ENCODE measurements at regions not wholly inside any gene's neighbourhood (a gene's known extent, or its start where the extent isn't known, plus 50 kb on each side); places are given as distances from the start of the nearest gene placed in this dataset.
A peak's percentile ranks its signal among the peaks of the same experiment; 100 is the strongest.
"Not testable (repeated sequence)": the region's sequence is repeated elsewhere in the genome, so short reads cannot be mapped to it uniquely, and the experiment has no call there.

DNA sequence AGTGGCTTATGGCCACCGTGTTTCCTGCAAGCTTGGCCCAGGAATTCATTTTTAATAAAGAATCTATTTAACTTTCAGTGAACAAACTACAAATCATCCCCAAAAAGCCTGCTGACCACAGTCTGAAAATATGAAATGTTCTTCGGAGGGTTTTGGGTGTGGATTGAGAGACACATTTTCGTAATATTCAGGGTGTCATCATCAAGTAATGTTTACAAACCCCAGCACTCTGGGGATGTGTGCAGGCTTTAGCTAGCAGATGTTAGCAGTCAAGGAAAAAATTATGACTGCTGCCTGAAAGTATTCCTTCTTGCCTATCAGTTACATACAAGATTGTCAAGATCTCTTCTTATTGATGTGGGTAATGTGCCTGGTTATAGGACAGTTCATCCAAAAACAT lies 143.9 kb upstream of the FN1 start:
- peak; percentile 93 for DNase-seq

DNA sequence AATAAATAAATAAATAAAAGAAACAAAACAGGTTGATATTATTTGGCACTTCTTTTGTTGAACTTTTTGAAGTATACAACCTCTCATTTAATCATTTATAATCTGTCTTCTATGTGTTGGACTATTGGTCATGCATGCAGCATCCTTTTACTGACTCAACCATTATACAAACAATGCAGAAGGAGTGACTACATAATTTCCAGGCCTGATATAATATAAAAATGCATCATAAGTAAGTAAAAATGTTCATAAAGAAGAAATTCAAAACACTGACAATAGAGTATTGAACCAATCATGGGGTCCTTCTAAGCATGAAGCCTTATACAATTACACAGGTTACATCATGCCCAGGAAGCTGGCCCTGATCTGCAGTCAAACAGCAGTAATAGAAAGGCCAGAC lies 141.5 kb upstream of the FN1 start:
- peak; percentile 70 for DNase-seq

DNA sequence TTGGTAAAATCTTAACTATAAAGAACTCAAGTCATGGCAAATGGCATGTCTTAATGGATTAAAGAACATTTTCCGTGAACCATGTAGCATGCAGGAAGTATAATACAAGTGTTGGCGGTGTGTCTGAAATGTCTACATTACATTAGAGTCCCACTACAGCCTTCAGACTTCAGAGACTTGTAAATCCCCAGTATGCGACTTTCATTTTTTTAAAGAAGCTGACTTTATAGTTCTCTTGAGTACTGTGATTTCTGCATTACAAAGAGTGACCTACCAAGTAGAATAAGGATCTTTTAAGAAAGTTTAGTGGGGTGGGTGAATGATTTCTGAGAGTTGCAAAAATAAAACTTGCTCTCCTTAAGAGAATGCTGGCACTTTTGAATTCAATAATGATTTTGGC lies 140.7 kb upstream of the FN1 start:
- no peak for DNase-seq

DNA sequence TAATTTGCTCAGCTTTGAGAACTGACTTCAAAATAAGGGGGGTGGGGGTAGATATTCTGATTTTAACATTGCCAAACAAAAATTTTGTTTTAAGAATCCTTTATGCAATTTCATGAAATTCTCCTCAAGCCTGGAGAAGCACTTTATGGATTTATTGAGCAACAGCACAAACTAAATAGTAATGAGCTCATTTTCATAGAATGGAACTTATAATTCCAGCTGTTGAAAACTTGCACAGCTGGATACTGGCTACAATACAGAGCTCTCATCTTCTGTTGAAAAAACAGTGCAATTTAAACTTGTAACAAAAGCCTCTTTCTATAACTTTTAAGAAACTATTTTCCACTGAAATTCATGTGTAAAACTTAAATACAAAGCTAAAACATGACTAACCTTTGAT lies 137.6 kb upstream of the FN1 start:
- no peak for DNase-seq

DNA sequence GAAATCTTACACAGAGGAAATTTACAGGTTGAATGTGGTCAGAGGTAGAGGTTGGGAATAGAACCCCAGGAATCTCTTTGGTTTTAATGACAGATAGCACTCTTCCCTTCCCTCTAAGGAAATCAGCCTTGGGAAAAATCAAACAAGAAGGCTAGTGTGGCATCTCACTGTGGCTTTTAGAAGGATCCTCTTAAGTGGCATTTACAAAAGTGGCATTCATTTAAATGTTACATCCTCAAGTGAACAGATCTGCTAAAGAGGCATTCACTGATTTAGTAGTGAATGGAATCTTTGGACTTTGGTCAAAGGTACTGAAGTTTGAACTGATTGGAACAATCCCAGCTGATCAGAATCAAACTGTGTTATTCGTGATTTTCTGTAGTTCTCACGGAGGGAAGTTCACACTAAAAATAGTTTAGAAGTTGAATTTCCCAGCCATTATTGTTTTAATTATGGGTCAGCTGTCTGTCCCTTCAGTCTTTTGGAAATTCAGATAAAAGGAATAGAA lies 136.5 kb upstream of the FN1 start:
- DNase-seq, result no peak

DNA sequence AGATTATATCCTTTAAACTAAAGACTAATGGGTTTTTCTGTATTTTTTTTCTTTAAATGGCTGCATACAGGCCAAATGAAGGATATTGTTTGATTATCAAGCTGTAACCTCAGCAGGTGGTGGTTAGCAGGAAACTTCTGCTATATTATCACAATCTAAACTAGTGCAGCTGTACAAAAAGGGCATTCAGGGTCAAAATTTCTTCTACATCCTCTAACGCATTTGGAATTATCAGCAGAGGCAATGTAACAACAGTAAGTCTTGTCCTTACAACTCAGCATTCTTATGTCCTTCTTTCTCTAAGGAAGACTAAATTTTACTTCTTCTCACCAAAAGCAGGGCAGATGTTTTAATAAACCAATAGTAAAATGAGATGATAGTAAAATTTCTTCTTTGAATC lies 135.8 kb upstream of the FN1 start:
- no peak for DNase-seq

DNA sequence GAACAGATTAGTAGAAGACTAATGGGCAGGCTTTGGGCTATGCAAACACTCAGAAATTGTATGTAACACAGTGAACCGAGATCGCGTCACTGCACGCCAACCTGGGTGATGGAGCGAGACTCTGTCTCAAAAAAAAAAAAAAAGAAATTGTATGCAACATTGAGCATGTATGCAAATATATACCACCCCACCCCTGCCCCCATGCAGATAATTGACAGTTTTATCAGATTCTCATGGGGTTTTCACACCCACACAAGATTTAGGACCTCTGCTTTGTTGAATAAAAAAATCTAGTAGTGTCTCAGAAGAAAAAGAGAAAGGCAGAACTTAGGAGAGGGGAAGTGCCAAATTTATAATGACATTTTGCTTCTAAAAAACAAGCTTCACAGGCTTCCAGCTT lies 131.6 kb upstream of the FN1 start:
- no peak for DNase-seq

DNA sequence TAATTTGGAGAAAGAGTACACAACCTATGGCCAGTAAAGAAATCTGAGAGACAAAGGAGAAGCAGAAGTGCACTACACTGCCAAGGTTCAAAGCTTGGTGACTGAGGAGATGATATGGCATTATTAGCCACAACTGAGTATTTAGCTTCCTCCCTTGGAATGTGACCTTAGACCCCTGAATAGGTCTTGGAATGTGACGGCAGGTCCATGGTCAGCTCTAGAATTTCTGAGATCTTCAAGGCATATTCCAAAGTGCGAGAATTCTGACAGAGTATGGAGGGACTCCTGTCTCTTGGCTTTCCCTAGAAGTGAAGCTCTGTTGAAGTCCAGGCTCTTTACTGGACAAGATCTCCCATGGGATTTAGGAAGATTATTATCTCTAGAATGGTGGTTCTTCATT lies 130.0 kb upstream of the FN1 start:
- DNase-seq, result no peak

DNA sequence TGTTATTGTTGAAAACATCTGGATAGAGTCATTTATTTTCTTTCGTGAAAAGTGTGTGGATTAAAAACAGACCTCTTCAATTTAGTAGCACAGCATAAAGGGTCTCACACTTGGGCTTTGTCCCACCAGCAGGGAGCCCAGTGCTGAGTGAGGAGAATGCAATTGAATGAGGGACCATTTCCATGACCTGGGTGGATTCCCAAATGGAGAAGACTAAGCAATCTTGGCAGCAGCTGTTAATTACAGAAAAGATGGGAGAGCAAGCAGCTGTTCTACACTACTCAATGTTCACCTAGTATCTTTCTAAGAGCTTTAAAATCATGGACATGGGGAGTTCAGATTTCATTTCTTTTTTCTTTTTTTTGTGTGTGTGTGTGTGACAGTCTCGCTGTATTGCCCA lies 121.8 kb upstream of the FN1 start:
- DNase-seq, result no peak

DNA sequence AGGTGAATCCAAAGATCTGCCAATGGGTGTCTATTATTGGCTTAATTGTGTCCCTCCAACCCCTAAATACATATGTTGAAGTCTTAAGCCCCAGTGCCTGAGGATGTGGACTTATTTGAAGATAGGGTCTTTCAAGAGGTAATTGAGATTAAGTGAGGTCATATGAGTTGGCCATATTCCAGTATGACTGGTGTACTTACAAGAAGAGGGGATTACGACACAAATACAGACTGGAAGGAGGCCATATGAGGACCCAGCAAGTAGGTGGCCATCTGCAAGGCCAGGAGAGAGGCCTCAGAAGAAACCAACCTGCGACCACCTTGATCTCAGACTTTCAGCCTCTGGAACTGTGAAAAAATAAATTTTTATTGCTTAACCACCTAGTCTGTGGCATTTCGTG lies 121.1 kb upstream of the FN1 start:
- peak; percentile 56 for DNase-seq

DNA sequence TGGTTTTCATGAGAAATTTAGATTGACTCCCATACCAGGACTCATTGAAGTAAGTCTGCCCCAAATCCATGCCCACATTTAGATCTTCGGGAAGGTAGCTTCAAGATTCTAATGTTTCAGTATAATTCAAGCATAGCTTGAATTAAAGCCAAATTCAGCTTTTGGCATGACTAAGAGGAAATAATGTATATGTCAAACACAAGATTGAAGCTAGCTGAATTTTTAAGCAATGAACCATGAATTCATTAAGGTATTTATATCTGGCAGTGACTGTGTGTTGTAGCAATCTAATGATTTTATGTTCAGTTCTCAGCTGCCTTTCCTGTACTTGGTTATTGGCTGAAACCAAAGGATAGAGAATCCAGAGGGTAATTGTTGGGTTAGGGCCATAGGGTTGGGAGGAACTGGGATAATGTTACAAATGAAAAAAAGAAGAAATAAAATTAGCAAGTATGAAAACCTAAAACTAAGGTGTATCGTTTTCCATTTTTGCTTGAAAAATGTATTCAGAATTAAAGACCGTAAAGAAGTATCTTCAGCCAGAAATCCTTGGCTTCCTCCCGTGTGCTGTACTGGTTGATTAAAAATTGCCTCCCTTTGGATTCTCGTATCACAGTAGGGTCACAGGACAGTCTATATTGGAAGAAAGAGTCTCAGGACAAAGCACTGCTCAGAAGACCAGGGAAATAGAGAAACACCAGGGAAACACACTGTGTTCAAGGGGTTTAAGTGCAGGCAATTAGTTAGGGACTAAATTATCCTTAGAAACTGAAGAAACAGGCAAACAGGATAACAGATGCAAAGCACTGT lies 119.0 kb upstream of the FN1 start:
- peak; percentile 91 for DNase-seq

DNA sequence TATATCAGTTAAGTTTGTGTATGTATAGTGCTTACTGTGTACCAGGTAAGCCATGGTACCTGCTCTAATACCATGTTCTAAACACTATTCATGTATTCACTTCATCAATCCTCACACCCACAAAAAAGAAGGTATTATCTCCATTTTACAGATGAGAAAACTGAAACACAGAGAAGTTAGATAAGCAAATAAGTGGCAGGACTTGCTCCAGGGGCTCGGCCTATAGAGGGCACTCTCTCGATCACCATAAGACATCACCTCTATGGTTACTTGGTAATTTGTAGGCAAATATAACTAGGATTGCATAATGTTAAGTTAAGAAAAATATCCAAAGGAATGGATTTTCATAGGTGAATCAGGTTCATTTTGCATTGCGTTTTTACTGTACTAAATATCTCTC lies 118.1 kb upstream of the FN1 start:
- DNase-seq, result peak; percentile 19

DNA sequence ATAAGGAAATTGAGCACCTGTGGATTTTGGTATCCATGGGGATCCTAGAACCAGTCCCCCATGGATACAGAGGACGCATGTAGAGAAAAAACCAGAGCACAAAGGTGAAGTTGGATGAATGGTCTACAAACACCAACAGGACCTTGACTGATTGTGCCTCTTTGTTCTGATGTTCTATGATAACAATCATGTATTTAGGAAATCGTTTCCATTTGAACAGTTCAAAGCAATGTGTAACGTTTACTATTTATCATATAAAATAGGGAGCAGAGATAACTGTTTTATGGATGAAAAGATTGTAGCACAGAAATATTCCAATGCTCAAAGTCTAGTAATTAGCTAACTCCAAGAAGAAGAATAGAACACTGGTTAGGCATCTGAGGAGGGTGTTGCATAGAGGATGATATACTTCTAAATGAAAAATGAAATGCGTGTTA lies 116.3 kb upstream of the FN1 start:
- DNase-seq, result no peak

DNA sequence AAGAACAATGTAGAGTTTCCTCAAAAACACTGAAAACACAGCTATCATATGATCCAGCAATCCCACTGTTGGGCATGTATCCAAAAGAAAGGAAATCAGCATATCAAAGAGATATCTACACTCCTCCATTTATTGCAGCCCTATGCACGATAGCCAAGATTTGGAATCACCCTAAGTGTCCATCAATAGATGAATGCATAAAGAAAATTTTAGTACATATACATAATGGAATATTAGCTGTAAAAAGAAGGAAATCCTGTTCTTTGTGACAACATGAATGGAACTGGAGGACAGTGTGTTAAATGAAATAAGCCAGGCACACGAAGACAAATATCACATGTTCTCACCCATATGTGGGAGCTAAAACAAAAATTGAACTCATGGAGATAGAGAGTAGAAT lies 114.5 kb upstream of the FN1 start:
- DNase-seq, result no peak

DNA sequence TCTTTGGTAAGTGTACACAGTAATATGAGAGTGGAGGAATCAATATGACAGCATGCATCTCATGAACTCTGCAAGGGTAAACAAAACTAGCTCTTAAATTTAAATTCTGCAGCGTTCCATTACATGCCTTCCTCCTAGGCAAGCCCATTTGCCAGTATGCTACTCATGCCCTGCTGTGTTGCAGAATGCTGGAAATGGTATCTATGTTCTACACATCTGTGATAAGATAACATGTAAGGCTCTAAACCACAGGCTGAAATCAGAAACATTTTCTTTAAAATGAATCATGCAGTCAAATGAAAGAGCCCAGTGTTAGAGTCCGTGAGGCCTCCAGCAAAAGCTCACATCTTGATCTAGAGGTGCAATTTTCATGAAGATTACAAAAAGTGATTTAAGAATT lies 112.8 kb upstream of the FN1 start:
- peak; percentile 44 for DNase-seq

DNA sequence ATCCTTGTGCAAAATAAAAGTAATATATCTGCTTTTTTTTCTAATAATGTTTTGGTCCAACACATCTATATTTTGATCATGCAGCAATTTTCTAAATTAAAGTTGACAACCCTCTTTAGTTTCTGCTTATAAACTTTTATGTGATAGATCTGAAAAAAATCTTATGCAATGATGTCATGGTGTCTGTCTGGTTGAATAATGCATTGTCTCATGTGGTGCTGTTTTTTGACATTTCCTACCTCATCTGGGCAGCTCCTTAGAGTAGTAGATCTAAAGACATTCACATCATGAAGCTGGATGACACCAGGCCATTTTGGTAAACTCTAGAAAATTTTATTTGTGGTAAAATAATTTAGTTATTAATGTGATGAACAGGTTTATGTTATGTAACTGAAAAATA lies 106.8 kb upstream of the FN1 start:
- peak; percentile 31 for DNase-seq

DNA sequence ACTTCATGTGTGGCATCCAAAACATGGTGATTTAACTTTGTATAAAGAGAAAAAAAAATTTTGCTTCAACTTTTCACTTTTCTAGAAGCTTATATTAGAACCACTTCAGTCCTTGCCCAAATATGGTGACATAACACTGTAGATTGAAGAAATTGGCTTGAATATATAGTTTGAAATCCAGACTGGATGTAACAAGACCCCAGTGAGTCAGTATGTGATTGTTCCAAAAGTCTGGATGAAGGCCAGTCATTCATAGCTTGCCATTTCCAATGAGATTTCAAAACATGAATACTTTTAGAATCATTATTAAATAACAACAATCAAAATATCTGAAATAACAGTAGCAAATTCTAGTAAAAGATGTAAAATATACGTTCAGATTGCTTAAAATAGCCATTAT lies 104.8 kb upstream of the FN1 start:
- DNase-seq, result peak; percentile 96

DNA sequence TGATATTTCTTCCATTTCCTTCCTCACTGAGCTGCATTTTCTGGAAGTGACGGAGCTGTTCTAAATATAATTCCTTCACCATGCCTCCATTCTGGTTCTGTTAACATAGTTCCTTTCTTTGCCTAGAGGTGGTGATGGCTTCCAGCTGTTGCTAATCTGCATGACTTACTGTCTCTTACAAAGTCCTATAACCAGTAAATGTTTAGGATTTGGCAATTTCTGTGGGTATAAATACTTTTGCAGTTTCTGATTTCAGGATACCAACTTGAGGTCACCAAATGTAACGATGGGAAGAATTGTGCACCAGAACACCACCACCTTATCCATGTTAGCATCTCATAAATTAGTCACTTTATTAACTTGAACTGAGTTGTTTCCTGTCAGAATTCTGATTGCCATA lies 101.7 kb upstream of the FN1 start:
- peak; percentile 94 for DNase-seq

DNA sequence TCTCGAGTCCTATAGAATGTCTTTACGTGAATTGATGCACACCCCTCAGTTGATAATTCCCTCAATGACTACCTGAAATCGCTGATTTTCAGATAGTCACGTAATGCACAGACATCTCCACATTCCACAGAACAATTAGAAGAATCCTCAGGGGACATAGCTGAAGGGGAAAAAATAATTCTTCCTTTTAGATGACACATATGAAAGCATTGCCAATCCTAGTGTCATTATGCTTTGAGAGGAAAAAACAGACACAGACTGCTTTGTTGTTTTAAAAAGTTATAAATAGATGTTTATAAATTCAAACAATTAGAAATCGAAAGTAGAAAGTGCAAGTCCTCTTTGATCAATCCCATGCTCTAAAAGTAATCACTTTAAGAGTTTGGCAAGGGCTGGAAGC lies 100.6 kb upstream of the FN1 start:
- peak; percentile 88 for DNase-seq

DNA sequence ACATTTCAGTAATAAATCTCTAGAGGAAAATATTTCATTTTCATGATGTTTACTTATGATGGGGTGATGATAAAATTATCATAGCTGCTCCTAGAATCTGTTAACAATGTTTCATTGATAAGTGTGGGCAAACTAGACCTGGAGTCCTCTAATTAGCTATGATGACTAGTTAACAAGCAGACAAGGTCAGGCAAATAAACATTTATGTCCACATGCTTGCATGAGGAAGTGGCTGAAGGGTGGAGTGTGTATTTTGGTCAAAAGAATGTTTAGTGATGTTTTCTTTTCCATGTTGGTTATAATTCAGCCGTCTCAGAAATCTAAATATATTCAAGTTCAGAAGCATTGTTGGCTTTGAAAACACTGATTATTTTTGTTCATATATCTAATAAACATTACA lies 99.9 kb upstream of the FN1 start:
- peak; percentile 41 for DNase-seq

DNA sequence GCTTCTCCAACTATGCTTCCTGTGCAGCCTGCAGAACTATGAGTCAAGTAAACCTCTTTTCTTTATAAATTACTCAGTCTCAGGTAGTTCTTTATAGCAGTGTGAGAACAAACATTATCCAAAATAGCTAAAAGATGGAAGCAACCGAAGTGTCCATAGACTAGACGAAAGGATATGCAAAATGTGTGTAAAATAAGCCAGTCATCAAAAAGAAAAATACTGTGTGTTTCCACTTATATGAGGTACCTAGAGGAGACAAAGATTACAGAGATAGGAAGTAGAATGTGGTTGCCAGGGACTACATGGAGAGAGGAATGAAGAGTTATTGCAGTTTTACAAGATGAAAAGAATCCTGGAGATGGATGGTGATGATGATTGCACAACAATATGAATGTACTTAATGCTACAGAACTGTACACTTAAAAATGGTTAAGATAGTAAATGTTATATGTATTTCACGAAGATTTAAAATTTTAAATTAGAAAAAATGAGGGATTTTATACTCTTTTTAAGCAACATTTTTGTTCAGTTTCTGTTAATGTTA lies 99.3 kb upstream of the FN1 start:
- DNase-seq, result peak; percentile 87

DNA sequence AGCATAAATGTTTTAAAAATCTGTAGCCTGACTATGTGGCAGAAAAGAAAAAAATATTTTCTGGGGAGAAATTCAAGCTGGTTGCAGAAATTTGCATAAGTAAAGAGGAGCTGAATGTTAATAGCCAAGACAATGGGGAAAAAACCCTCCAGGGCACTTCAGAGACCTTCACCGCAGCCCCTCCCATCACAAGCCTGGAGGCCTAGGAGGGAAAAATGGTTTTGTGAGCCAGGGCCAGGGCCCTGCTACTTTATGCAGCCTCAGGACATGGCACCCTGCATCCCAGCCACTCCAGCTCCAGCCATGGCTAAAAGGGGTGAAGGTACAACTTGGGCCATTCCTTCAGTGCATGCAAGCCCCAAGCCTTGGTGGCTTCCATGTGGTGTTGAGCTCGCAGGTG lies 97.8 kb upstream of the FN1 start:
- DNase-seq, result not testable (repeated sequence)

DNA sequence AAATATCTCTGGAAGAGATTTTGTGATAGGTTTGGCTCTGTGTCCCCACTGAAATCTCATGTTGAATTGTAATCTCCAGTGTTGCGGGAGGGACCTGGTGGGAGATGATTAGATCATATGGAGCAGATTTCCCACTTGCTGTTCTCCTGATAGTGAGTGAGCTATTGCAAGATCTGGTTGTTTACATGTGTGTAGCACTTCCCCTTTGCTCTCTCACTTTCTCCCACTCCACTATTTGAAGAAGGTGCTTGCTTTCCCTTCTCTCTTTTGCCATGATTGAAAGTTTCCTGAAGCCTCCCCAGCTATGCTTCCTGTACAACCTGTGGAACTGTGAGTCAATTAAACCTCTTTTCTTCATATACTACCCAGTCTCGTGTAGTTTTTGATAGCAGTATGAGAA lies 97.0 kb upstream of the FN1 start:
- no peak for DNase-seq

DNA sequence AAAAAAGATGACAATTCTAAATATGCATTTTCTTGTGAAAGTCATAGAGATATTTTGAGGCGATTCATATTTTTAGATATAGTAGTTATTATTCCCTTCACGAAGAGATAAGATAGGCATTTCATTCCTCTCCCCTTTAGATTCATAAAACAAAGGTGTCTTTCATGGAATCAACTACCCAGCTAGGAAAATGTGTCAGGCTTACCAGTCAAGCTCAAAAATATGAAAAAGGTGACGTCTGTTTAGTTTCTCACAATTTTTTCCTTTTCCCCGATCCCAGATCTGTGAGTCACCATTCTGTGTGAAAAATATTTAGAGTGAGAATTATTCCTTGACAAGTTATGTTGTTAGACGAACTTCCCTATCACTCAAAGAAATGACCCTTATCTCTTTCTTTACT lies 95.4 kb upstream of the FN1 start:
- DNase-seq, result peak; percentile 87
